Panc1 (cell line): ENCODE measurements at regions not wholly inside any gene's neighbourhood (a gene's known extent, or its start where the extent isn't known, plus 50 kb on each side); places are given as distances from the start of the nearest gene placed in this dataset.

Source experiments
- ATAC-seq: fragments of 200-7000 bp; cut with Tn5 transposase; 2 replicates; pipeline ENCODE4 v1.9.1; 2020; ENCODE audit warnings: mild to moderate bottlenecking, moderate library complexity
- BruUV-seq: library from RNA; stranded (reverse); fragments of 400-500 nt; replicated peaks from 2 replicates; lab custom pipeline; 2021; lab: Mats Ljungman, UMichigan
- CTCF ChIA-PET: fragments of 300-600 bp; sonication (Branson Sonifier 250); formaldehyde crosslinking; loops from one replicate; lab custom pipeline; 2022; ENCODE audit warnings: antibody characterized with exemption; lab: Charles Lee
- POLR2A ChIA-PET: fragments of 300-600 bp; sonication (Branson Sonifier 250); formaldehyde crosslinking; loops from one replicate; lab custom pipeline; 2022; ENCODE audit warnings: antibody characterized with exemption; lab: Charles Lee
- DNase-seq: peaks from one replicate; pipeline ENCODE4 v3.0.0-alpha.2; 2010; ENCODE audit warnings: low read depth, low spot score
- H3K27ac ChIP-seq: 2 replicates; pipeline ENCODE4 v1.5.1; 2011; ENCODE audit warnings: mild to moderate bottlenecking, low read length, inconsistent platforms
- H3K27me3 ChIP-seq: fragments of 200-500 bp; sonication (Bioruptor generic); 2 replicates; pipeline ENCODE4 v1.6.0; 2014; ENCODE audit warnings: low read length, inconsistent platforms; ENCODE audit not compliant: control insufficient read depth, insufficient read depth
- H3K36me3 ChIP-seq: fragments of 200-500 bp; sonication (Bioruptor generic); 2 replicates; pipeline ENCODE4 v1.5.1; 2014; ENCODE audit warnings: inconsistent platforms, mild to moderate bottlenecking, low read length, moderate library complexity; ENCODE audit not compliant: control insufficient read depth, insufficient read depth
- H3K4me1 ChIP-seq: 2 replicates; pipeline ENCODE4 v1.5.1; 2011; ENCODE audit warnings: inconsistent platforms, mild to moderate bottlenecking, low read length, moderate library complexity; ENCODE audit not compliant: control insufficient read depth, insufficient read depth
- H3K4me3 ChIP-seq, 2 experiments: 2 replicates each; pipeline ENCODE4 v1.5.1; 2011 to 2012; ENCODE audit warnings: low read depth in 2 of 2, low read length in 2 of 2, mild to moderate bottlenecking in 2 of 2, inconsistent platforms in 1 of 2, moderate library complexity in 1 of 2
- H3K9me3 ChIP-seq: fragments of 200-500 bp; sonication (Bioruptor generic); 2 replicates; pipeline ENCODE4 v1.5.1; 2014; ENCODE audit warnings: low read depth, mild to moderate bottlenecking, inconsistent platforms, low read length, moderate library complexity; ENCODE audit not compliant: control insufficient read depth, insufficient read depth
- POLR2AphosphoS5 ChIP-seq: IDR thresholded peaks from 2 replicates; pipeline ENCODE4 v1.6.1; 2012; ENCODE audit warnings: mild to moderate bottlenecking, low read depth, low read length, moderate library complexity
- SIN3A ChIP-seq: IDR thresholded peaks from 2 replicates; pipeline ENCODE4 v1.6.1; 2012; ENCODE audit warnings: low read depth, mild to moderate bottlenecking, low read length, moderate library complexity, borderline replicate concordance; ENCODE audit not compliant: insufficient read depth
- TCF7L2 ChIP-seq: IDR thresholded peaks from 2 replicates; pipeline ENCODE4 v1.6.1; 2011; ENCODE audit warnings: mild to moderate bottlenecking, low read depth, low read length, inconsistent platforms
- in situ Hi-C: cut with HindIII; loops from 2 replicates; pipeline ENCODE4 v1.10.0; 2016; ENCODE audit warnings: low sequenced_read_pairs, low pct_unique_long_range_greater_than_20kb
- intact Hi-C: fragments of 100-400 bp; cut with micrococcal nuclease; formaldehyde crosslinking; loops from one replicate; pipeline ENCODE4 v1.10.0; 2022; ENCODE audit not compliant: unreplicated experiment
- TF ChIP-seq, protein P1 (sequence below), 2 experiments: IDR thresholded peaks; 2 replicates each; pipeline ENCODE4 v1.6.1; 2011 to 2012; ENCODE audit warnings: low read depth in 2 of 2, control low read depth in 1 of 2, low read length in 1 of 2, mild to moderate bottlenecking in 1 of 2, moderate library complexity in 1 of 2; ENCODE audit not compliant: insufficient read depth in 1 of 2
- TF ChIP-seq, protein P2 (sequence below): fragments of 450-650 bp; IDR thresholded peaks from 2 replicates; pipeline ENCODE4 v1.5.1; 2017; ENCODE audit warnings: mild to moderate bottlenecking

DNA sequence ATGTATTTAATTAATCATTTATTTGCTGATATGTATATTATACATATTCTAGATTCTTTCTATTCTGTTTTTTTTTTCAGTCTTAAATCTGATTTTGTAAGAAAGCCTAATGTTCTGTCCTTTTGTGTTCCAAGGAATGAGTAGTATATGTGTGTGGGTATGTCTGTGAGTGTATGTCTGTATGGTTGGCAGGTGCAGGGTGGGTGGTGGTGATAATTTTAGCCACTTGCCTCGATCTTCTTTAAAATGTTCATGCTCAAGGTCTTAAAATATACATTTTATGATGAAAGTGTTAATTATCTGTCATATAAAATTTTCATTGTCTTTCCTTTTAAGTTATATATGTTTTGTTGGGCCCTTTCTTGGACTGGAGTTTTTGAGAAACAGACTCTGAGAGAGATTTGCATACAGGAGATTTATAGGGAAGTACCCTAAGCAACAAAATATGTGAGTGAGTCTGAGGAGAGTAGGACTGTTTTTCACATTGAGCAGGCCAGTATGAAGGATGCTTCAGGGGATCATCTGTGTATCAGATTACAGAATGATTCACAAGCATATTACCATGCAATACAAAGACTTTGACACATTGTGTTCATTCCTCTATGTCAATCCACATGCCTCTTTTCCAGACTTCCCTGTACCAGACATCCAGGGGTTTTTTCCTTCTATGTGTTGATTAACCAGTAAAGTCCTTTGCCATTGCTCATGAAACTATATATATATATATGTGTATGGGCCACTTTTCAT, 211.0 kb upstream of the DPPA4 start:
- in situ Hi-C loops (no loop called here), intact Hi-C loops (no loop called here)
- ATAC-seq (no peak), DNase-seq (no peak)
- no TSS peak for BruUV-seq
- TF ChIP-seq, protein P1, sequence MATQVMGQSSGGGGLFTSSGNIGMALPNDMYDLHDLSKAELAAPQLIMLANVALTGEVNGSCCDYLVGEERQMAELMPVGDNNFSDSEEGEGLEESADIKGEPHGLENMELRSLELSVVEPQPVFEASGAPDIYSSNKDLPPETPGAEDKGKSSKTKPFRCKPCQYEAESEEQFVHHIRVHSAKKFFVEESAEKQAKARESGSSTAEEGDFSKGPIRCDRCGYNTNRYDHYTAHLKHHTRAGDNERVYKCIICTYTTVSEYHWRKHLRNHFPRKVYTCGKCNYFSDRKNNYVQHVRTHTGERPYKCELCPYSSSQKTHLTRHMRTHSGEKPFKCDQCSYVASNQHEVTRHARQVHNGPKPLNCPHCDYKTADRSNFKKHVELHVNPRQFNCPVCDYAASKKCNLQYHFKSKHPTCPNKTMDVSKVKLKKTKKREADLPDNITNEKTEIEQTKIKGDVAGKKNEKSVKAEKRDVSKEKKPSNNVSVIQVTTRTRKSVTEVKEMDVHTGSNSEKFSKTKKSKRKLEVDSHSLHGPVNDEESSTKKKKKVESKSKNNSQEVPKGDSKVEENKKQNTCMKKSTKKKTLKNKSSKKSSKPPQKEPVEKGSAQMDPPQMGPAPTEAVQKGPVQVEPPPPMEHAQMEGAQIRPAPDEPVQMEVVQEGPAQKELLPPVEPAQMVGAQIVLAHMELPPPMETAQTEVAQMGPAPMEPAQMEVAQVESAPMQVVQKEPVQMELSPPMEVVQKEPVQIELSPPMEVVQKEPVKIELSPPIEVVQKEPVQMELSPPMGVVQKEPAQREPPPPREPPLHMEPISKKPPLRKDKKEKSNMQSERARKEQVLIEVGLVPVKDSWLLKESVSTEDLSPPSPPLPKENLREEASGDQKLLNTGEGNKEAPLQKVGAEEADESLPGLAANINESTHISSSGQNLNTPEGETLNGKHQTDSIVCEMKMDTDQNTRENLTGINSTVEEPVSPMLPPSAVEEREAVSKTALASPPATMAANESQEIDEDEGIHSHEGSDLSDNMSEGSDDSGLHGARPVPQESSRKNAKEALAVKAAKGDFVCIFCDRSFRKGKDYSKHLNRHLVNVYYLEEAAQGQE (IDR thresholded peaks at IDR 0.05; ENCODE audit: insufficient read depth in 1 of 2, low read depth in 2 of 2, low read length in 1 of 2), result no peak
- no peak for TF ChIP-seq TCF7L2
- TF ChIP-seq, protein P2, sequence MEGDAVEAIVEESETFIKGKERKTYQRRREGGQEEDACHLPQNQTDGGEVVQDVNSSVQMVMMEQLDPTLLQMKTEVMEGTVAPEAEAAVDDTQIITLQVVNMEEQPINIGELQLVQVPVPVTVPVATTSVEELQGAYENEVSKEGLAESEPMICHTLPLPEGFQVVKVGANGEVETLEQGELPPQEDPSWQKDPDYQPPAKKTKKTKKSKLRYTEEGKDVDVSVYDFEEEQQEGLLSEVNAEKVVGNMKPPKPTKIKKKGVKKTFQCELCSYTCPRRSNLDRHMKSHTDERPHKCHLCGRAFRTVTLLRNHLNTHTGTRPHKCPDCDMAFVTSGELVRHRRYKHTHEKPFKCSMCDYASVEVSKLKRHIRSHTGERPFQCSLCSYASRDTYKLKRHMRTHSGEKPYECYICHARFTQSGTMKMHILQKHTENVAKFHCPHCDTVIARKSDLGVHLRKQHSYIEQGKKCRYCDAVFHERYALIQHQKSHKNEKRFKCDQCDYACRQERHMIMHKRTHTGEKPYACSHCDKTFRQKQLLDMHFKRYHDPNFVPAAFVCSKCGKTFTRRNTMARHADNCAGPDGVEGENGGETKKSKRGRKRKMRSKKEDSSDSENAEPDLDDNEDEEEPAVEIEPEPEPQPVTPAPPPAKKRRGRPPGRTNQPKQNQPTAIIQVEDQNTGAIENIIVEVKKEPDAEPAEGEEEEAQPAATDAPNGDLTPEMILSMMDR, result no peak
- no peak for TF ChIP-seq POLR2AphosphoS5
- TF ChIP-seq SIN3A, result no peak
- Histone ChIP-seq H3K36me3 (no peaks in the 10 kb centered on the region), H3K4me3 (no peak overlapping the region), H3K4me1 (no peaks in the 10 kb centered on the region), H3K27ac (no peak overlapping the region), H3K27me3 (no peaks in the 10 kb centered on the region), H3K9me3 (no peaks in the 10 kb centered on the region)
- ChIA-PET CTCF (no interaction called here), POLR2A (no interaction called here)

DNA sequence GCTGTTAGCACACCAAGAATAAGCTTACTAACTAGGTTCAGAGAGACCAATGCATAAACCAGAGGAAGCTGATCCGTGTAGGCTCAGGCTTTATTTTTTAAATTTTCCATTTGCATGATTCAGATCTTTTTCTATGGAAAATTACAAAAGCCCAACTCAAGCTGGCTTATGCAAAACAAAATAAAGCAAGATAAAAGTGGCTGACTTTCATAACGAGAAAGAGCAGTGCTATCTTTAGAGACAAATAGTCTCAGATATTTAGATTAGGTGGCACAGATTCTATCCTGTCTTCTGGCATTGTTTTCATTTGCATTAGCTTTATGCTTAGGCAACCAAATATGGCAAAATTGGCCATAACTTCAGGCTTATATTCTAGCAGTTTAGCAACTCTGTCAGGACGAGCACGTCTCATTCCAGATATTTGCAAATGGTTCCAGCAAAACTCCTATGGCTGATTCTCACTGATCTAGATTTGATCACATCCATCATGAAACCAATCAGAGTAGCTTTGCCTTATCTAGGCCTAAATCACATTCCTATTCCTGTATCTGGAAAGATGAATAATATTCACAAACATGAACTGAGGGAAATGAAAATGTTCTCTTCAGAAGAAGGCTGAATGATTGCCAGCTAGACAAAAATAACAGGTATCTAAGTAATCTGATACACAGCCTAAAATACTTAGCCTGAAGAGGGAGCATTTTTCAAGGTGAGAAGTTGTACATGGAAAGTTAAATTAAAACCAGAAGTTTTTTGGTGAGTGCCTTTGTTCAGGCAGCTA, 216.4 kb upstream of the DPPA4 start:
- H3K9me3 ChIP-seq, result no peaks in the 10 kb centered on the region; the same call in 1 of the 2 replicates
- no peaks in the 10 kb centered on the region for H3K36me3 ChIP-seq
- in situ Hi-C loops, result no loop called here
- no TSS peak for BruUV-seq
- intact Hi-C loops, result no loop called here
- no peaks in the 10 kb centered on the region for H3K4me1 ChIP-seq
- ChIA-PET POLR2A (no interaction called here), CTCF (interaction anchor here (0.6 kb wide), 1 partner anchor 568 kb away, joined by 3 read pairs; no protein-coding TSS in a partner anchor)
- ATAC-seq (no peak), DNase-seq (no peak)
- H3K4me3 ChIP-seq, result no peak overlapping the region
- no peak for TF ChIP-seq TCF7L2
- TF ChIP-seq, protein P2, result peak; percentile 16; the same call in 1 of the 2 replicates
- H3K27ac ChIP-seq, result no peak overlapping the region
- H3K27me3 ChIP-seq, result no peaks in the 10 kb centered on the region
